MM.1S (cell line): ENCODE measurements at regions not wholly inside any gene's neighbourhood (a gene's known extent, or its start where the extent isn't known, plus 50 kb on each side); places are given as distances from the start of the nearest gene placed in this dataset.
"Not testable (repeated sequence)": the region's sequence is repeated elsewhere in the genome, so short reads cannot be mapped to it uniquely, and the experiment has no call there.

Experiments
- DNase-seq: peaks from one replicate; pipeline ENCODE4 v3.0.0-alpha.2; 2015
- H2AFZ ChIP-seq: fragments of 300-600 bp; sonication (generic); 2 replicates; pipeline ENCODE4 v1.6.0; 2016; ENCODE audit warnings: antibody characterized with exemption, low read length
- H3F3A ChIP-seq: fragments of 300-600 bp; sonication (generic); 2 replicates; pipeline ENCODE4 v1.6.1; 2016; ENCODE audit warnings: mild to moderate bottlenecking, antibody characterized with exemption, low read length, moderate library complexity, mixed read lengths; ENCODE audit not compliant: insufficient read depth
- H3K27ac ChIP-seq: fragments of 300-600 bp; sonication (generic); 2 replicates; pipeline ENCODE4 v1.5.1; 2016; ENCODE audit warnings: mild to moderate bottlenecking, low read length
- H3K27me3 ChIP-seq: fragments of 300-600 bp; sonication (generic); replicated peaks from 2 replicates; pipeline ENCODE4 v1.6.0; 2016; ENCODE audit warnings: low read length; ENCODE audit not compliant: insufficient read depth
- H3K36me3 ChIP-seq: fragments of 300-600 bp; sonication (generic); replicated peaks from 2 replicates; pipeline ENCODE4 v1.6.1; 2016; ENCODE audit warnings: mild to moderate bottlenecking, low read length, mixed read lengths; ENCODE audit not compliant: insufficient read depth
- H3K4me1 ChIP-seq: fragments of 300-600 bp; sonication (generic); 2 replicates; pipeline ENCODE4 v1.6.1; 2016; ENCODE audit warnings: low read length, mixed read lengths
- H3K4me2 ChIP-seq: fragments of 300-600 bp; sonication (generic); 2 replicates; pipeline ENCODE4 v1.6.0; 2016; ENCODE audit warnings: low read depth, low read length
- H3K4me3 ChIP-seq: fragments of 300-600 bp; sonication (generic); 2 replicates; pipeline ENCODE4 v1.5.1; 2016; ENCODE audit warnings: low read length, mixed read lengths
- H3K79me2 ChIP-seq: fragments of 300-600 bp; sonication (generic); 2 replicates; pipeline ENCODE4 v1.6.1; 2016; ENCODE audit warnings: mixed run types, low read length, mixed read lengths
- H3K9ac ChIP-seq: fragments of 300-600 bp; sonication (generic); 2 replicates; pipeline ENCODE4 v1.6.1; 2016; ENCODE audit warnings: low read length, mixed read lengths
- H3K9me2 ChIP-seq: fragments of 300-600 bp; sonication (generic); replicated peaks from 2 replicates; pipeline ENCODE4 v1.6.1; 2016; ENCODE audit warnings: mild to moderate bottlenecking, low read length, mixed read lengths; ENCODE audit not compliant: insufficient read depth
- H3K9me3 ChIP-seq: fragments of 300-600 bp; sonication (generic); replicated peaks from 2 replicates; pipeline ENCODE4 v1.6.1; 2016; ENCODE audit warnings: mild to moderate bottlenecking, low read length, mixed read lengths; ENCODE audit not compliant: insufficient read depth
- H4K20me1 ChIP-seq: fragments of 300-600 bp; sonication (generic); 2 replicates; pipeline ENCODE4 v1.6.1; 2016; ENCODE audit warnings: mild to moderate bottlenecking, low read length, moderate library complexity, mixed read lengths; ENCODE audit not compliant: insufficient read depth
- EZH2 ChIP-seq: fragments of 300-600 bp; sonication (generic); optimal IDR thresholded peaks from 2 replicates; pipeline ENCODE3; 2017; ENCODE audit warnings: low read depth, mild to moderate bottlenecking, antibody characterized with exemption, low read length, mixed read lengths
- EZH2phosphoT487 ChIP-seq: fragments of 300-600 bp; sonication (generic); IDR thresholded peaks from 2 replicates; pipeline ENCODE4 v1.6.1; 2018; ENCODE audit warnings: antibody characterized with exemption, low read length
- TF ChIP-seq, protein P1 (sequence below): fragments of 300-600 bp; sonication (generic); IDR thresholded peaks from 2 replicates; pipeline ENCODE4 v1.5.1; 2016; ENCODE audit warnings: antibody characterized with exemption, low read length, mixed read lengths

DNA sequence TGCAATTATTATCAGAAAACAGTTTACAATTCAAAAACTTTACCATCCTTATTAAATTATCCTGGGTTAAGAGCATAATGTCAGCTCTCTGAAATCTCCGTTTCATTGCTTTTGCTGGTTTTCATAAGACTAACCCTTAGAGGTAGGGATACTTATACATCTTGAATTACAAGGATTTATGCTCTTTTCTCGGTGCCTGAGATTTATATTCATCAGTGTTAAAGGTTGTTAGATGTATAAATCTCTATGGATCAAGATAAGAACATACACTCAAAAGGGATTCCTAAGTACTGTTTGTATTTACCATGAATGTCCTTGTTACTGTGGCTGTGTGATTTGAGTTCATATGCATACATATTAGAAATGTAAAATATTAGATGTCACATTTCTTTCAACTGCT is 684.7 kb downstream of the EFNA5 start:
- no peak overlapping the region for H3K4me2 ChIP-seq
- no peaks in the 10 kb centered on the region for H3K9me3 ChIP-seq
- H3K4me1 ChIP-seq = no peaks in the 10 kb centered on the region
- no peaks in the 10 kb centered on the region for H3F3A ChIP-seq
- DNase-seq = no peak
- H3K4me3 ChIP-seq = no peak overlapping the region
- H3K27me3 ChIP-seq = no peaks in the 10 kb centered on the region
- no peak overlapping the region for H2AFZ ChIP-seq
- no peaks in the 10 kb centered on the region for H3K36me3 ChIP-seq
- no peaks in the 10 kb centered on the region for H3K9me2 ChIP-seq
- no peak overlapping the region for H3K27ac ChIP-seq
- TF ChIP-seq, protein P1, sequence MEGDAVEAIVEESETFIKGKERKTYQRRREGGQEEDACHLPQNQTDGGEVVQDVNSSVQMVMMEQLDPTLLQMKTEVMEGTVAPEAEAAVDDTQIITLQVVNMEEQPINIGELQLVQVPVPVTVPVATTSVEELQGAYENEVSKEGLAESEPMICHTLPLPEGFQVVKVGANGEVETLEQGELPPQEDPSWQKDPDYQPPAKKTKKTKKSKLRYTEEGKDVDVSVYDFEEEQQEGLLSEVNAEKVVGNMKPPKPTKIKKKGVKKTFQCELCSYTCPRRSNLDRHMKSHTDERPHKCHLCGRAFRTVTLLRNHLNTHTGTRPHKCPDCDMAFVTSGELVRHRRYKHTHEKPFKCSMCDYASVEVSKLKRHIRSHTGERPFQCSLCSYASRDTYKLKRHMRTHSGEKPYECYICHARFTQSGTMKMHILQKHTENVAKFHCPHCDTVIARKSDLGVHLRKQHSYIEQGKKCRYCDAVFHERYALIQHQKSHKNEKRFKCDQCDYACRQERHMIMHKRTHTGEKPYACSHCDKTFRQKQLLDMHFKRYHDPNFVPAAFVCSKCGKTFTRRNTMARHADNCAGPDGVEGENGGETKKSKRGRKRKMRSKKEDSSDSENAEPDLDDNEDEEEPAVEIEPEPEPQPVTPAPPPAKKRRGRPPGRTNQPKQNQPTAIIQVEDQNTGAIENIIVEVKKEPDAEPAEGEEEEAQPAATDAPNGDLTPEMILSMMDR = no peak
- TF ChIP-seq EZH2 (no peak), EZH2phosphoT487 (no peak)
- H3K79me2 ChIP-seq = no peaks in the 10 kb centered on the region
- H4K20me1 ChIP-seq = no peaks in the 10 kb centered on the region
- no peak overlapping the region for H3K9ac ChIP-seq

DNA sequence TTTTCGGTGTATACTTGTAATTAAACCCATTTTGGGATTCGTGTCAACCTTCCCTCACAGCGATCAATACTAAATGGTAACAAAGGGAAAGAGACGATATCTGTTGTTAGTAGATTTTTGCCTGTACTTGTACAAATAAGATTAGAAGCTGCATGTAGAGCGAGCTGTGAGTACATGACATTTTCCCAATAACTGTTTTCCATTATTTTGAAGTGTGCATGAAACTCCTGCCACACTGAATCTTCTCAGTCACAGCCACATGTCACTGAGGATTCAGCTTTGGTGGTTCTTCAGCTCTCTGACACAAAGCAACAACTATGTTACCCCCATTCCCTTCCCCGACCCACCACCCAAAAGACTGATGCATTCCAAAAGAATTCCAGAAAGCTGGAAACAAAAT is 685.6 kb downstream of the EFNA5 start:
- H3K9ac ChIP-seq = no peak overlapping the region
- no peaks in the 10 kb centered on the region for H3K79me2 ChIP-seq
- no peak overlapping the region for H2AFZ ChIP-seq
- H3K27ac ChIP-seq = no peak overlapping the region
- no peak overlapping the region for H3K4me3 ChIP-seq
- H3K9me2 ChIP-seq = no peaks in the 10 kb centered on the region
- no peak overlapping the region for H3K4me2 ChIP-seq
- H3K4me1 ChIP-seq = no peaks in the 10 kb centered on the region
- no peaks in the 10 kb centered on the region for H3K27me3 ChIP-seq
- DNase-seq = no peak
- TF ChIP-seq EZH2 (no peak), EZH2phosphoT487 (no peak)
- TF ChIP-seq, protein P1 = no peak
- H3K9me3 ChIP-seq = no peaks in the 10 kb centered on the region
- H4K20me1 ChIP-seq = no peaks in the 10 kb centered on the region
- H3F3A ChIP-seq = no peaks in the 10 kb centered on the region
- no peaks in the 10 kb centered on the region for H3K36me3 ChIP-seq

DNA sequence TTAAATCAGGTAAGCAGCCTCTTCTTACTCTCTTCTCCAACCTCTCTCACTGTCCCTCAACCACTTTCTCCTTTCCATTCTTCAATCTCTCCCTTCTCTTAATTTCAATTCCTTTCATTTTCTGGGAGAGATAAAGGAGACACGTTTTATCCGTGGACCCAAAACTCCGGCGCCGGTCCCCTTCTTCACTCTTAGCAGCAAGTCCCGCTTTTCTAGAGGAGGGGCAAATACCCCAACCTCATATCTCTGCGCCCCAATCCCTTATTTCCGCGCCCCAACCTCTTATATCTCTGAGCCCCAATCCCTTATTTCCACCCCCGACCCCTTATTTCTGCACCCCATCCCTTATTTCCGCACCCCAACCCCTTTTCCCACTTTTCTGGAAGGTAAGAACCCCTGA is 691.6 kb downstream of the EFNA5 start:
- H4K20me1 ChIP-seq, H3K4me2 ChIP-seq, H3K9me3 ChIP-seq, H3K9me2 ChIP-seq, H3K27ac ChIP-seq, H3K4me3 ChIP-seq, H3K27me3 ChIP-seq, DNase-seq, H3F3A ChIP-seq, H3K36me3 ChIP-seq, H2AFZ ChIP-seq, H3K4me1 ChIP-seq, H3K9ac ChIP-seq, H3K79me2 ChIP-seq: not testable (repeated sequence)

DNA sequence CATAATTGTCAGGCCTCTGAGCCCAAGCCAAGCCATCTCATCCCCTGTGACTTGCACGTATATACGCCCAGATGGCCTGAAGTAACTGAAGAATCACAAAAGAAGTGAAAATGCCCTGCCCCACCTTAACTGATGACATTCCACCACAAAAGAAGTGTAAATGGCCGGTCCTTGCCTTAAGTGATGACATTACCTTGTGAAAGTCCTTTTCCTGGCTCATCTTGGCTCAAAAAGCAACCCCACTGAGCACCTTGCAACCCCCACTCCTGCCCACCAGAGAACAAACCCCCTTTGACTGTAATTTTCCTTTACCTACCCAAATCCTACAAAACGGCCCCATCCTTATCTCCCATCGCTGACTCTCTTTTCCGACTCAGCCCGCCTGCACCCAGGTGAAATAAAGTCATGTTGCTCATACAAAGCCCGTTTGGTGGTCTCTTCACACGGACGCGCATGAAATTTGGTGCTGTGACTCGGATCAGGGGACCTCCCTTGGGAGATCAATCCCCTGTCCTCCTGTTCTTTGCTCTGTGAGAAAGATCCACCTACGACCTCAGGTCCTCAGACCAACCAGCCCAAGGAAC is 692.1 kb downstream of the EFNA5 start:
- H3F3A ChIP-seq, H2AFZ ChIP-seq, H3K9me2 ChIP-seq, H3K27ac ChIP-seq, H3K36me3 ChIP-seq, DNase-seq, H4K20me1 ChIP-seq, H3K79me2 ChIP-seq, H3K4me3 ChIP-seq, H3K9me3 ChIP-seq, H3K4me1 ChIP-seq, H3K27me3 ChIP-seq, H3K4me2 ChIP-seq, H3K9ac ChIP-seq: not testable (repeated sequence)
